ENCODE measurements at regions not wholly inside any gene's neighbourhood (a gene's known extent, or its start where the extent isn't known, plus 50 kb on each side); places are given as distances from the start of the nearest gene placed in this dataset.
"Not testable (repeated sequence)": the region's sequence is repeated elsewhere in the genome, so short reads cannot be mapped to it uniquely, and the experiment has no call there.

- TF ChIP-seq, protein P1, sequence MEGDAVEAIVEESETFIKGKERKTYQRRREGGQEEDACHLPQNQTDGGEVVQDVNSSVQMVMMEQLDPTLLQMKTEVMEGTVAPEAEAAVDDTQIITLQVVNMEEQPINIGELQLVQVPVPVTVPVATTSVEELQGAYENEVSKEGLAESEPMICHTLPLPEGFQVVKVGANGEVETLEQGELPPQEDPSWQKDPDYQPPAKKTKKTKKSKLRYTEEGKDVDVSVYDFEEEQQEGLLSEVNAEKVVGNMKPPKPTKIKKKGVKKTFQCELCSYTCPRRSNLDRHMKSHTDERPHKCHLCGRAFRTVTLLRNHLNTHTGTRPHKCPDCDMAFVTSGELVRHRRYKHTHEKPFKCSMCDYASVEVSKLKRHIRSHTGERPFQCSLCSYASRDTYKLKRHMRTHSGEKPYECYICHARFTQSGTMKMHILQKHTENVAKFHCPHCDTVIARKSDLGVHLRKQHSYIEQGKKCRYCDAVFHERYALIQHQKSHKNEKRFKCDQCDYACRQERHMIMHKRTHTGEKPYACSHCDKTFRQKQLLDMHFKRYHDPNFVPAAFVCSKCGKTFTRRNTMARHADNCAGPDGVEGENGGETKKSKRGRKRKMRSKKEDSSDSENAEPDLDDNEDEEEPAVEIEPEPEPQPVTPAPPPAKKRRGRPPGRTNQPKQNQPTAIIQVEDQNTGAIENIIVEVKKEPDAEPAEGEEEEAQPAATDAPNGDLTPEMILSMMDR (IDR thresholded peaks at IDR 0.05), result not testable (repeated sequence)
- TF ChIP-seq POLR2A, EP300 (IDR thresholded peaks at IDR 0.05): not testable (repeated sequence)
Observed at GRCh38 chr4:189706821-189707220, 233.9 kb upstream of the FRG1 start.

Measured in gastroesophageal sphincter (tissue), 3 donors.